HG03103 (cell line): ENCODE measurements at regions not wholly inside any gene's neighbourhood (a gene's known extent, or its start where the extent isn't known, plus 50 kb on each side); places are given as distances from the start of the nearest gene placed in this dataset.
"Not testable (repeated sequence)": the region's sequence is repeated elsewhere in the genome, so short reads cannot be mapped to it uniquely, and the experiment has no call there.

Experiments
- ATAC-seq: cut with Tn5 transposase; IDR thresholded peaks from one replicate; pipeline ENCODE4 v1.9.1; 2021; ENCODE audit warnings: low read depth; ENCODE audit not compliant: unreplicated experiment

GRCh38 chr4:78660559-78660958 is 109.0 kb downstream of the ANXA3 start:
- ATAC-seq: no peak

GRCh38 chr4:78661086-78661690 is 109.6 kb downstream of the ANXA3 start:
- ATAC-seq: no peak

- peak; percentile 74 for ATAC-seq
Measured at GRCh38 chr4:78661921-78662521, 110.5 kb downstream of the ANXA3 start.

GRCh38 chr4:78662658-78663057 is 111.1 kb downstream of the ANXA3 start:
- no peak for ATAC-seq

- not testable (repeated sequence) for ATAC-seq
Measured at GRCh38 chr4:78664296-78664695, 111.9 kb upstream of the BMP2K start.

GRCh38 chr4:78665216-78665770 is 110.9 kb upstream of the BMP2K start:
- no peak for ATAC-seq

GRCh38 chr4:78666830-78667258 is 109.3 kb upstream of the BMP2K start:
- ATAC-seq: no peak

- no peak for ATAC-seq
Measured at GRCh38 chr4:78667325-78667724, 108.8 kb upstream of the BMP2K start.

- peak; percentile 92 for ATAC-seq
Measured at GRCh38 chr4:78667764-78668163, 108.4 kb upstream of the BMP2K start.

GRCh38 chr4:78669453-78669852 is 106.7 kb upstream of the BMP2K start:
- ATAC-seq: no peak

- ATAC-seq: no peak
Measured at GRCh38 chr4:78671903-78672815, 104.0 kb upstream of the BMP2K start.

- ATAC-seq: no peak
Measured at GRCh38 chr4:78673337-78673736, 102.8 kb upstream of the BMP2K start.

- no peak for ATAC-seq
Measured at GRCh38 chr4:78675325-78675724, 100.8 kb upstream of the BMP2K start.

- ATAC-seq: no peak
Measured at GRCh38 chr4:78682070-78682469, 94.1 kb upstream of the BMP2K start.

- ATAC-seq: no peak
Measured at GRCh38 chr4:78683352-78683751, 92.8 kb upstream of the BMP2K start.

- ATAC-seq: no peak
Measured at GRCh38 chr4:78684325-78685079, 91.6 kb upstream of the BMP2K start.

GRCh38 chr4:78687818-78688217 is 88.3 kb upstream of the BMP2K start:
- ATAC-seq: no peak

- no peak for ATAC-seq
Measured at GRCh38 chr4:78688366-78688765, 87.8 kb upstream of the BMP2K start.

GRCh38 chr4:78689261-78689660 is 86.9 kb upstream of the BMP2K start:
- ATAC-seq: no peak

- ATAC-seq: no peak
Measured at GRCh38 chr4:78689700-78690323, 86.3 kb upstream of the BMP2K start.
